ENCODE measurements at regions not wholly inside any gene's neighbourhood (a gene's known extent, or its start where the extent isn't known, plus 50 kb on each side); places are given as distances from the start of the nearest gene placed in this dataset.

- DNase-seq (ENCODE audit: low spot score): no peak
These were observed 228.5 kb upstream of the CASK start for GRCh38 chrX:42151808-42152207.

- DNase-seq (ENCODE audit: low spot score): no peak
These were observed 226.4 kb upstream of the CASK start for GRCh38 chrX:42149765-42150164.

- no peak for DNase-seq (ENCODE audit: low spot score)
These were observed 225.9 kb upstream of the CASK start for GRCh38 chrX:42149281-42149680.

GRCh38 chrX:42143866-42144592 is 220.7 kb upstream of the CASK start:
- DNase-seq (ENCODE audit: low spot score): no peak

GRCh38 chrX:42140320-42140719 is 217.0 kb upstream of the CASK start:
- DNase-seq (ENCODE audit: low spot score): no peak

GRCh38 chrX:42135583-42136228 is 212.4 kb upstream of the CASK start:
- no peak for DNase-seq (ENCODE audit: low spot score)

GRCh38 chrX:42131856-42132255 is 208.5 kb upstream of the CASK start:
- no peak for DNase-seq (ENCODE audit: low spot score)

- no peak for DNase-seq (ENCODE audit: low spot score)
These were observed 205.9 kb upstream of the CASK start for GRCh38 chrX:42129022-42129940.

- DNase-seq (ENCODE audit: low spot score): no peak
These were observed 205.2 kb upstream of the CASK start for GRCh38 chrX:42128587-42128986.

GRCh38 chrX:42128020-42128419 is 204.7 kb upstream of the CASK start:
- no peak for DNase-seq (ENCODE audit: low spot score)

- no peak for DNase-seq (ENCODE audit: low spot score)
These were observed 204.2 kb upstream of the CASK start for GRCh38 chrX:42127563-42127962.

GRCh38 chrX:42123369-42123768 is 200.0 kb upstream of the CASK start:
- DNase-seq (ENCODE audit: low spot score): no peak

- no peak for DNase-seq (ENCODE audit: low spot score)
These were observed 195.7 kb upstream of the CASK start for GRCh38 chrX:42119076-42119475.

GRCh38 chrX:42117318-42117717 is 194.0 kb upstream of the CASK start:
- DNase-seq (ENCODE audit: low spot score): no peak

- no peak for DNase-seq (ENCODE audit: low spot score)
These were observed 186.1 kb upstream of the CASK start for GRCh38 chrX:42109428-42109827.

GRCh38 chrX:42107495-42108488 is 184.4 kb upstream of the CASK start:
- DNase-seq (ENCODE audit: low spot score): no peak

- no peak for DNase-seq (ENCODE audit: low spot score)
These were observed 183.2 kb upstream of the CASK start for GRCh38 chrX:42106556-42106955.

GRCh38 chrX:42102586-42103282 is 179.4 kb upstream of the CASK start:
- no peak for DNase-seq (ENCODE audit: low spot score)

GRCh38 chrX:42098900-42099299 is 175.5 kb upstream of the CASK start:
- DNase-seq (ENCODE audit: low spot score): no peak

GRCh38 chrX:42097486-42097885 is 174.1 kb upstream of the CASK start:
- no peak for DNase-seq (ENCODE audit: low spot score)
